HG03575 (cell line): ENCODE measurements at regions not wholly inside any gene's neighbourhood (a gene's known extent, or its start where the extent isn't known, plus 50 kb on each side); places are given as distances from the start of the nearest gene placed in this dataset.

Experiments
- ATAC-seq: cut with Tn5 transposase; IDR thresholded peaks from one replicate; pipeline ENCODE4 v1.9.1; 2021; ENCODE audit not compliant: unreplicated experiment, insufficient number of reproducible peaks, low FRiP score; ENCODE audit errors: extremely low read depth

DNA sequence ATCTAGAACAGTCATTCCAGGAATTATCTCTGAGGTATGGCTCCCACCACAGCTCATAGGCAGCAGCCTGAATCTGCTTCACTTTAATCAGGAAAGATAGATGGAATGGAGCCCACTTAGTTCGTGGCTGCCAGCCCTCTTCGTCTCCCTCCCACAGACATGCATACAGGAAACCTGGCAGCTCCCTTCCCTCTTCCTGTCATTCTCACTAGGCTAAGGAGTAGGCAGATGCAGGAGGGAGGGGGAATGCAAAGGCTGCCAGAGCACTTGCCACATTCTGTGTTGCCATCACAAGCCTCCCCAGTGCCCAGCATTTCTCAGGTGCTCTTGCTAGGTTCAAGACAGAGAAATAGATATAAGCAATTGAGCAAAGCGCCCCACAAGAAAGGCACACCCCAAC, 378.9 kb downstream of the ELAVL2 start:
- ATAC-seq: no peak

DNA sequence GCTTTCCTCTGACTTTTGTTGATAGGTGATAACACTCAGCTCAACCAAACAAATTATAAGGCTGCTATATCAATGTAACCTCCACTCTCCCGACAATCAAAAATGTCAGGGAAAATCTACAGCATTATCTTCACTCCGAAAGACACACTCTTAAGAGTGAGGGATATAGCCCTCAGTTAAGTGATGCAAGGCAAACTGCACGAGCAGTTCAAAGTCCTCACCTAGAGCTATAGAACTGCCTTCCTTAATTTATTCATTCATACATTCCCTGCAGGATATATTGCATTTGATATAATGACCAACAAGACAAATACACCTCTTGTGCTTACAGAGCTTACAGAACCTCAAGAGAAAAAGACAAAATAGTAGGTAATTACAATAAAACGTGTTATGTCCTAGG, 378.1 kb downstream of the ELAVL2 start:
- ATAC-seq: no peak

DNA sequence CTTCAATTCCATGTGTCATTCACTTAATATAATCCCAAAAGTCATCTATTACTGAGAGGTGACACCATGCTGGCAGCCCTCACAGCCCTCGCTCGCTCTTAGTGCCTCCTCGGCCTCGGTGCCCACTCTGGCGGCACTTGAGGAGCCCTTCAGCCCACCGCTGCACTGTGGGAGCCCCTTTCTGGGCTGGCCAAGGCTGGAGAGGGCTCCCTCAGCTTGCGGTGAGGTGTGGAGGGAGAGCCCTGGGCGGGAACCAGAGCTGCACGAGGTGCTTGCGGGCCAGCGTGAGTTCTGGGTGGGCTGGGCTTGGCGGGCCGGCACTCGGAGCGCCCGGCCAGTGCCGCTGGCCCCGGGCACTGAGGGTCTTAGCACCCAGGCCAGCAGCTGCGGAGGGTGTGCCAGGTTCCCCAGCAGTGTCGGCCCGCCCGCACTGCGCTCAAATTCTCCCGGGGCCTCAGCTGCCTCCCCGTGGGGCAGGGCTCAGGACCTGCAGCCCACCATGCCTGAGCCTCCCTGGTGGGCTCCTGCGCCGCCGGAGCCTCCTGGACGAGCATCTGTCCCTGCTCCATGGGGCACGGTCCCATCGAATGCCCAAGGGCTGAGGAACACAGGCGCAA, 374.1 kb downstream of the ELAVL2 start:
- no peak for ATAC-seq

GRCh38 chr9:23464275-23464674, 361.8 kb downstream of the ELAVL2 start:
- no peak for ATAC-seq

- ATAC-seq: no peak
These were observed 358.8 kb downstream of the ELAVL2 start for GRCh38 chr9:23467276-23467675.

GRCh38 chr9:23477908-23478307, 348.1 kb downstream of the ELAVL2 start:
- ATAC-seq: no peak

DNA sequence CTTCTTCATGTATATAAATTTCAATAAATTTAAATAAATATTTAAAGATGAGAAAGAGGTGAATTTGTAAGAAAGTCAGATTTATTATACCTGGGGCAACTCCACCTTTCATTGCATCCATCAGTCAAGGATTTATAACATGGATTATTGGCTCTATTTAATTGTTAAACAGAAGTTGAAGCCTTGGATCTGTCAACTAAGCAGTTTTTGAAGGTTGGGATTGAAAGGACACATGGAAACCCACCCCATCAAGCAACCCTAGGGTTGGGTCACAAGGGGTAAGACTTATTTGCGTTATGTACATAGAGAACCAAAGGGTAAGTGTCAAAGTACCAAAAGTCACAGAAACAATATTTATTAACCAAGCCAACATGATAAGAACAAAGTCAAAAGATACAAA, 342.5 kb downstream of the ELAVL2 start:
- no peak for ATAC-seq

DNA sequence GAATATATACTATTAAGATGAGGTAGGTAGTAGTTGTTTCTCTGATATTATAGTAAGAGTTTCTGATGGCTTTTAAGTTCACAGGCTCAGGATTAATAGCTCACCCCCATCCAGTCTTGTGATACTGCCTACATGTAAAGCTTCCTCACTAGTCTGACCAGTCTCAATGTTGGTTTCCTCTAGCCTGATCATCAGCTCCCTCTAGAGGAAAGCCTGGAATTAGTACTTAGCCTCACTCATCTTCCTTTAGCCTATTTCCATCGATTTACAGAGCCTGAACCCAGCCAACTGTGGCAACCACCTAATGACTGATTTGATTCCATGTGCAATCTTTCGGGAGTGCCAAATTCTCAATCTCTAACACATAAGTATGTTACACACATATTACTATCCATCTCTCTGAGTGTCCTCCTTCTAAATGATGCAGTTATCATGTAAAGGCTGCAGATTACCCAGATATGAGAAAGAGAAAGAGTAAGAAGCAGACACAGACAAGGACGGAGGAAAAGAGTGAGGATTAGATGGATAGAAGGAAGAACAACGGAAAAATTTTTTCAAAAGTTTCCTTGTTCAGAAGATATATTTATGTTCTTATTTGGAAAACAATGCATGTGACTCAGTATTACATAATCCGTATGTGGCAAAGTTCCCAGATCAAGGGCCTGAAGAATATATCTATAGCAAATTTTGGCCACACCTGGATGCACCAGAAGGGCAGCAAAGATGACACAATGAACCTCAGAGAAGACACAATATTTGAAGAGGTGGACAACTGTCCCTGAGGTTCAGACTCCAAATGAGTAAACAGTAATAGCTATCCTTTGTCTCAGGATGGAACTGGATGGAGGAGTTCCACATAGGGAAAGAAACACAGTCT, 333.7 kb downstream of the ELAVL2 start:
- ATAC-seq: no peak

GRCh38 chr9:23493219-23493618, 332.8 kb downstream of the ELAVL2 start:
- ATAC-seq: no peak

DNA sequence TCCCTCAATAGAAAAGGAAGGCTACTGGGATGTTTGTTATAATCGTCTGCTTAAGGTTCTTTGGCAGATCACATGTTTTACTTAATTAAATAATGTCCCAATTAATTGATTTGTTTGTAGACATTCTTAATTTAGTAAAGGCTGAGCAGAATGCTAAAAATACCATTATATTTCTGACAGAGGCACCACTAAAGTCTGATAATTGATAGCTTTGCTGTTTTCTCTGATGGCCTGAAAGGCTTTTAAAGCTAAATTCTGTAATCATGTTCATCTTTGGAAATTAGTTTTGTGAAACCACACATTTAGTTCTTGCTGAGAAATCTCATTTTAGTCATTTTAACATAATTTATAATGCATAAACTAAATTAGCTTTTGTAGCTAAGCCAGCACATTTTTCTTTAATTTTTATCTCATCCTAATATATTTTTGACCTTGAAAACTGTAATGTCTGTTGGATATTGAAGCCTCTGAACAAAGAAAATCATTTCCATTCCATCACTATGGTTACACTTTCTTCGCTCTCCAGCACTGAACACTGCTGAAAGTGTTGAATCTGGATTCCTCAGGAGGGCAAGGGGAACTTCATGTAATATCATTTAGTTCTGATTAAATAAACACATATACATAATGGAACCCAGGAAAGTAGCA, 329.4 kb downstream of the ELAVL2 start:
- ATAC-seq: no peak

- no peak for ATAC-seq
These were observed 328.9 kb downstream of the ELAVL2 start for GRCh38 chr9:23497137-23497504.

DNA sequence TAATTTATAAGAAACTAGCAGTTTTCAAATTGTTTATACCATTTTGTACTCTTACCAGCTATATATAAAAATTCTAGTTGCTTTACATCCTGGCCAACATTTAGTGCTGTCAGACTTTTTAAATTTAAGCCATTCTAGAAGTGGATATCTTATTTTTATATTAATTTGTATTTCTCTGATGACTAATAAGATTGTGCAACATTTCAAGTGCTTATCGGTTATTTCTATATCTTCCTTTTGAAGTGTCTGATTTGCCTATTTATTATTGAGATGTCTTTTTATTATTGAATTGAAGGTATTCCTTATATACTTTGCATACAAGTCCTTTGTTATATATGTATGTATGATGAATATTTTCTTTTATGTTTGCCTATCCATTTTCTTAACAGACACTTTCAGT, 324.0 kb downstream of the ELAVL2 start:
- no peak for ATAC-seq

- ATAC-seq: no peak
These were observed 303.1 kb downstream of the ELAVL2 start for GRCh38 chr9:23522952-23523351.

DNA sequence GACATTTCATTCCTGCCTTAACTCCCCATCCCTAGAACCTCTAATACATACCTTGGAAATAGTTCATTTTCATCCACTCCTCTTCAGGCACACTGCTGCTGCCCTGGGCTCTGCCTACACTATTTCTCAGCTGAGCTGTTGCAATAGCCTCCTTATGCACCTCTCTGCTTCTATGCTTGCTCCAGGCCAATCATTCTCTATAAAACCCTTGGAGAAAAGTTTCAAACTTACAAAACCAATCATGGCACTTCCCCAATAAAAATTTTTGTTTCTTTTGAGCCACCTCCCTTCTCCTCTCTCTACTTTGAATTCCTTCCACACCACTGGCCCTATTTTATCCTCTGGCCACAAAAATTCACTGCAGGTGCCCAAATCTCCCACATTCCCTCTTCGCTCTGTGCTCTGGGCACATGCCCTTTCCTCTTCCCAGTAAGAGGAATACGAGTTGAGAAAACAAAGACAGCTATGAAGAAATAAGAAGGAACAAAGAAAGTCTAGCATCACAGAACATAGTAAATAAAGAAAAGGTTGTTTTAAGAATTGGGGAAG, 301.4 kb downstream of the ELAVL2 start:
- ATAC-seq: no peak

DNA sequence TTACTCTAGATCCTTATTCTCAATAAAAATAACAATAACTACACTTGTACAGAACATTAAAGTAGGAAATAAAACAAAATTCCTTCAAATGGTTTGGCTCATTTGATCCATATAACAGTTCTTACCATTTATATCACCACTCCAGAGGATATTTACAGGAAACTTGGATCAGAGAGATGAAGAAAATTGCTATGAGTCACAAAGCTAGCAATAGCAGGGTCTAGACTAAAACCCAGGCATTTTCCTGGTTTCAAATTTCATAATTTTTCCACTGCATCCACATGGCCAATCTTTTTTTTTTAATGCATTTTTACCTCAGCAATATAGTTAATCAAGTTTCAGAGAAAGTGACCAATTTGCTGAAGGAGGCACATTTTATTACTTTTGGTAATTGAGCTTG, 299.2 kb downstream of the ELAVL2 start:
- ATAC-seq: no peak

DNA sequence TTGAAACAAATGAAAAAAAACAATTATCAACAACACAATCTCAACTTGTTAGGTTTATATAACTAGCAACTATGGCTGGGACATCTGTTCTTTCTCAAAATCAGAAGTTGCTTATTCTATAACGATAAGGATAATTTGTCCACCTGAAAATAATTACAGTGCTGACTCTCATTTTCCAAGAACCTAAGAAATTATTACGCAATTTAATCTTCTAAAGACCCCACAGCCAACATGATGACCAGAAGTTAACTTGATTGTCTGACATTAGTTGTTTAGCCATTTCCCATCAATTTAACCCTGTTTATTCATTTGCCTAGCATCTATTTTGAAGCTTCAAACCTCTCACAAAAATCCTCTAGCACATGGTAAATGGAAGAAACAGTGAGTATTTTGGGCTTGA, 293.8 kb downstream of the ELAVL2 start:
- ATAC-seq: no peak

GRCh38 chr9:23537192-23538066, 288.6 kb downstream of the ELAVL2 start:
- no peak for ATAC-seq

DNA sequence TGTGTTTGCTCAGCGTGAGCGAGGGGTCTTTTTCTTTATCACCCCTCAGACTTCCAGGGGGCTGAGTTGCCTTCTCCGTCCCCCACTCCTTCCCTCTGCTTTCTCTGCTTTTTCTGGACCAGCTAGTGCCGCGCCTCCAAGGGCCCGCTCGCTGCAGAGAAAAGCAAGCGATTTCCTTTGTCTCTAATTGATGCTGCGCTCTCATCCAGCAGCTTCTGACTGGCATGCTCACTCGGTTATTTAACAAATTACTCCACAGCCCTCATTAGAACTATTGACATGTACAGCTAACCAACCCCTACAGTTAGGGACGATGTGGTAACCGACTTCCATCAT, 288.0 kb downstream of the ELAVL2 start:
- no peak for ATAC-seq

GRCh38 chr9:23538461-23539003, 287.5 kb downstream of the ELAVL2 start:
- no peak for ATAC-seq
